ENCODE measurements at regions not wholly inside any gene's neighbourhood (a gene's known extent, or its start where the extent isn't known, plus 50 kb on each side); places are given as distances from the start of the nearest gene placed in this dataset.

GRCh38 chr2:192487636-192488035 is 292.9 kb upstream of the TMEFF2 start:
- no peak for DNase-seq (ENCODE audit: low read depth, low spot score)
- no peak overlapping the region for H3K4me3 ChIP-seq (ENCODE audit: low read depth, low read length)
- TF ChIP-seq CTCF (IDR thresholded peaks at IDR 0.05; ENCODE audit: insufficient read depth, low read length, missing control alignments): no peak
- POLR2A ChIA-PET: no interaction called here
- CTCF ChIA-PET: no interaction called here

- CTCF ChIA-PET: no interaction called here
- POLR2A ChIA-PET: no interaction called here
- H3K4me3 ChIP-seq (ENCODE audit: low read depth, low read length): no peak overlapping the region
- no peak for TF ChIP-seq CTCF (IDR thresholded peaks at IDR 0.05; ENCODE audit: insufficient read depth, low read length, missing control alignments)
- DNase-seq (ENCODE audit: low read depth, low spot score): no peak
Measured at GRCh38 chr2:192484903-192485302, 290.2 kb upstream of the TMEFF2 start.

GRCh38 chr2:192480984-192481383 is 286.3 kb upstream of the TMEFF2 start:
- POLR2A ChIA-PET: no interaction called here
- CTCF ChIA-PET: no interaction called here
- TF ChIP-seq CTCF (IDR thresholded peaks at IDR 0.05; ENCODE audit: insufficient read depth, low read length, missing control alignments): no peak
- no peak overlapping the region for H3K4me3 ChIP-seq (ENCODE audit: low read depth, low read length)
- DNase-seq (ENCODE audit: low read depth, low spot score): no peak

GRCh38 chr2:192473331-192473730 is 278.6 kb upstream of the TMEFF2 start:
- POLR2A ChIA-PET: no interaction called here
- DNase-seq (ENCODE audit: low read depth, low spot score): no peak
- no peak overlapping the region for H3K4me3 ChIP-seq (ENCODE audit: low read depth, low read length)
- no peak for TF ChIP-seq CTCF (IDR thresholded peaks at IDR 0.05; ENCODE audit: insufficient read depth, low read length, missing control alignments)
- CTCF ChIA-PET: no interaction called here

- ChIA-PET POLR2A (no interaction called here), CTCF (no interaction called here)
- no peak for DNase-seq (ENCODE audit: low read depth, low spot score)
- no peak overlapping the region for H3K4me3 ChIP-seq (ENCODE audit: low read depth, low read length)
- no peak for TF ChIP-seq CTCF (IDR thresholded peaks at IDR 0.05; ENCODE audit: insufficient read depth, low read length, missing control alignments)
Measured at GRCh38 chr2:192471982-192472381, 277.2 kb upstream of the TMEFF2 start.

GRCh38 chr2:192469612-192470011 is 274.9 kb upstream of the TMEFF2 start:
- CTCF ChIA-PET: no interaction called here
- no peak overlapping the region for H3K4me3 ChIP-seq (ENCODE audit: low read depth, low read length)
- no peak for DNase-seq (ENCODE audit: low read depth, low spot score)
- no peak for TF ChIP-seq CTCF (IDR thresholded peaks at IDR 0.05; ENCODE audit: insufficient read depth, low read length, missing control alignments)
- POLR2A ChIA-PET: no interaction called here

Measured in AG04449 (cell line).